DMS114 treated with DMSO at 0.1 percent for 48 hours (cell line): ENCODE measurements at regions not wholly inside any gene's neighbourhood (a gene's known extent, or its start where the extent isn't known, plus 50 kb on each side); places are given as distances from the start of the nearest gene placed in this dataset.

ENCODE experiments used
- DNase-seq: peaks from one replicate; lab custom pipeline; 2025; ENCODE audit not compliant: unreplicated experiment; lab: John Stamatoyannopoulos, UW

GRCh38 chr1:30638811-30639210 is 84.6 kb downstream of the MATN1 start:
- no peak for DNase-seq

- DNase-seq = no peak
These were observed 85.3 kb downstream of the MATN1 start for GRCh38 chr1:30638086-30638485.

- DNase-seq = no peak
These were observed 86.0 kb downstream of the MATN1 start for GRCh38 chr1:30637183-30637980.

GRCh38 chr1:30636621-30637020 is 86.8 kb downstream of the MATN1 start:
- DNase-seq = no peak

GRCh38 chr1:30635391-30635975 is 87.9 kb downstream of the MATN1 start:
- DNase-seq = no peak

GRCh38 chr1:30634507-30634906 is 88.9 kb downstream of the MATN1 start:
- DNase-seq = no peak

- no peak for DNase-seq
These were observed 90.1 kb downstream of the MATN1 start for GRCh38 chr1:30633294-30633693.

GRCh38 chr1:30632481-30632880 is 90.9 kb downstream of the MATN1 start:
- DNase-seq = no peak

- DNase-seq = no peak
These were observed 91.7 kb downstream of the MATN1 start for GRCh38 chr1:30631700-30632099.

- DNase-seq = no peak
These were observed 93.9 kb downstream of the MATN1 start for GRCh38 chr1:30629501-30629900.

- no peak for DNase-seq
These were observed 95.4 kb downstream of the MATN1 start for GRCh38 chr1:30627994-30628393.

GRCh38 chr1:30627206-30627605 is 96.2 kb downstream of the MATN1 start:
- DNase-seq = no peak

GRCh38 chr1:30623431-30623830 is 100.0 kb downstream of the MATN1 start:
- no peak for DNase-seq

- no peak for DNase-seq
These were observed 103.8 kb downstream of the MATN1 start for GRCh38 chr1:30619619-30620018.

- no peak for DNase-seq
These were observed 105.0 kb downstream of the MATN1 start for GRCh38 chr1:30618335-30618747.

- no peak for DNase-seq
These were observed 106.6 kb downstream of the MATN1 start for GRCh38 chr1:30616759-30617158.

- no peak for DNase-seq
These were observed 107.4 kb downstream of the MATN1 start for GRCh38 chr1:30615816-30616590.

- no peak for DNase-seq
These were observed 108.1 kb downstream of the MATN1 start for GRCh38 chr1:30615076-30615795.

- no peak for DNase-seq
These were observed 110.2 kb downstream of the MATN1 start for GRCh38 chr1:30613188-30613587.

GRCh38 chr1:30612536-30613065 is 110.8 kb downstream of the MATN1 start:
- no peak for DNase-seq

GRCh38 chr1:30611741-30612309 is 111.6 kb downstream of the MATN1 start:
- DNase-seq = no peak
